ENCODE measurements at regions not wholly inside any gene's neighbourhood (a gene's known extent, or its start where the extent isn't known, plus 50 kb on each side); places are given as distances from the start of the nearest gene placed in this dataset.
"Not testable (repeated sequence)": the region's sequence is repeated elsewhere in the genome, so short reads cannot be mapped to it uniquely, and the experiment has no call there.

GRCh38 chr22:23381661-23382427 lies 198.2 kb downstream of the IGLL1 start:
- DNase-seq (ENCODE audit: low read depth in 2 of 2): no peak

GRCh38 chr22:23380911-23381310 lies 199.2 kb downstream of the IGLL1 start:
- no peak for DNase-seq (ENCODE audit: low read depth in 2 of 2)

DNA sequence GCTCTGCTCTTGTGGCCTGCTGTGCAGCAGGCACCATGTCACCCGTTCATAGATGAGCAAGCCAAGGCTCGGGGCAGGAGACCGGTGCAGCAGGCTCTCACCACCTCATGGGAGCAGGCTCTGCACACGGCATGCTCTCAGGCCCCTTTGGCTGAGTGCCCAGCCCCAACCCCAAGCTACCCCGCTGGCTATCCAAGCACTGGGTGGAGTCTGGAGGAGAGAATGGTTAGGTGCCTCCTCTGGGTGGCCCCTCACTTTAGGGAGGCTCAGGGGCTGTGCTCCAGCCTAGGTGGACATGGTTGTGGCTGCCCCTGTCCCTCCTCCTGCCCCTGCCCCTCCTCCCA lies 199.9 kb downstream of the IGLL1 start:
- no peak for DNase-seq (ENCODE audit: low read depth in 2 of 2)

DNA sequence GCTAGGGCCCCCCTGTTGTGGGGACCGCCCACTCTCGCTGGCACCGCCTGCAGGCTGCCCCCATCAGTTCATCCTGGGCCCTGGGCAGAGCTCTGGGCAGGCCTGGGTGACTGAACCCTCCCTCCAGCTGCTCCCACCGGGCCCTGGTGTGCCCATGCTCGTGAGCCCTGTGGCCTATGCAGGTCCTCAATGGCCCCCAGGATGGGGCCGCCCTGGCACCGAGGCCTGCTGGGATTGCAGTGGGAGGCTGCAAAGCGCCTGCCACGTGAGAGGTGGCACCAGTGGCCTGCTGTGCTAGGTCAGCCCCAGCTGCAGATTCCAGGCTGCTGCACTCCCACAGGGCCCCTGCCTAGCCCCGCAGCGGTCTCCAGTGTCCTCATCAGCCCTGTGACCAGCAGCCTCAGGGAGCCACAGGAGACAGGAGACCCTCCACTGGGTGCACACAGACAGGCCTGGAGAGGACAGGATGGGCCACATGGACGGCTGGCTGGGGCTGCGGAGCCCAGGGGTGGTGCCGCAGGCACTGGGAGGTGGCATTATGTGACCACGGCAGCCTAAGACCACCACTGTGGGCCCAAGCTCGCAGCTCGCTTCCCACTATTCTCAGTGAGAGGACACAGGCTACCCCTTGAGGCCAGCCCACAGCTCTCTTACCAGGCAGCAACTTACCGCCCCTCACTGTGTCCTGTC lies 199.4 kb downstream of the BCR start:
- not testable (repeated sequence) for DNase-seq (ENCODE audit: low read depth in 2 of 2)

DNA sequence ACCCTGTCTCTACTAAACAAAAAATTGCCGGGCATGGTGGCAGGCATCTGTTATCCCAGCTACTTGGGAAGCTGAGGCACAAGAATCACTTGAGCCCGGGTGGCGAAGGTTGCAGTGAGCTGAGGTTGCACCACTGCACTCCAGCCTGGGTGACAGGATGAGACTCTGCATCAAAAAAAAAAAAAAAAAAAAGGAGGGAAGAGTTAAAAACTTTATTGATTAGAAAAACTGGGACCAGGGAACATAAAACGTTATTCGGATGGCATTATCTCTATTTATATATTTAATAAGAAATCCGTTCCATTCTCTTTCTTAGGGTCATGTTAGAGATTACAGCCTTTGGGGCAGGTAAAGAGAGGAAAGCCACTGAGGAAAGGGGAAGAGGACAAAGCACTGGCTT lies 197.5 kb downstream of the BCR start:
- no peak for DNase-seq (ENCODE audit: low read depth in 2 of 2)

DNA sequence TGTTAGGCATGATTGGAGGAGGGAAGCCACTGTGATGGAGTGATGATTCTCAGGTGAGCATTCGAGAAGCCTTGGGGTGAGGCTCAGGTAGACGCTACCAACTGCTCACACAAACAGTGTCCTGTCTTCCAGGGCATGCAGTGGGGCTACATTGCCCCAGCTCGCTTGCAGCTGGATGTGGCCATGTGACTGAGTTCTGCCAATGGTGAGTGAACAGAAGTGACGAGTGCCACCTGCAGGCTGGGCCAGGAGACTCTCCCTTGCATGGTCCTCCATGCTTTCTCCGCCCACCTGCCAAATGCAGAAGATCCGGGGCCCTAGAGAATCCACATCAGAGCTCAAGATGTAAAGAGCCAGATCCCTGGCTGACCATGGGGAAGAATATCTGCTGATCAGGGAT lies 195.9 kb downstream of the BCR start:
- no peak for DNase-seq (ENCODE audit: low read depth in 2 of 2)

GRCh38 chr22:23375031-23375827 lies 194.9 kb downstream of the BCR start:
- DNase-seq (ENCODE audit: low read depth in 2 of 2): no peak

- DNase-seq (ENCODE audit: low read depth in 2 of 2): no peak
Measured at GRCh38 chr22:23373601-23374000, 193.3 kb downstream of the BCR start.

GRCh38 chr22:23370251-23370650 lies 189.9 kb downstream of the BCR start:
- no peak for DNase-seq (ENCODE audit: low read depth in 2 of 2)

- no peak for DNase-seq (ENCODE audit: low read depth in 2 of 2)
Measured at GRCh38 chr22:23369054-23369685, 188.9 kb downstream of the BCR start.
